Sigmoid colon (tissue), 3 donors: ENCODE measurements at regions not wholly inside any gene's neighbourhood (a gene's known extent, or its start where the extent isn't known, plus 50 kb on each side); places are given as distances from the start of the nearest gene placed in this dataset.

Experiments
- POLR2A ChIP-seq, 2 donors: fragments of 450-650 bp; IDR thresholded peaks; one replicate each; pipeline ENCODE4 v1.6.1; 2016; ENCODE audit warnings: antibody characterized with exemption in 2 of 2, mild to moderate bottlenecking in 2 of 2, moderate library complexity in 2 of 2
- TF ChIP-seq, protein P1 (sequence below), 4 experiments: fragments of 450-650 bp in 3 of 4; fragments of 200-600 bp in 1 of 4; IDR thresholded peaks; one replicate each; pipeline ENCODE4 v1.5.1; 2016 to 2019; ENCODE audit warnings: antibody characterized with exemption in 4 of 4, mild to moderate bottlenecking in 3 of 4, moderate library complexity in 2 of 4

- TF ChIP-seq, protein P1, sequence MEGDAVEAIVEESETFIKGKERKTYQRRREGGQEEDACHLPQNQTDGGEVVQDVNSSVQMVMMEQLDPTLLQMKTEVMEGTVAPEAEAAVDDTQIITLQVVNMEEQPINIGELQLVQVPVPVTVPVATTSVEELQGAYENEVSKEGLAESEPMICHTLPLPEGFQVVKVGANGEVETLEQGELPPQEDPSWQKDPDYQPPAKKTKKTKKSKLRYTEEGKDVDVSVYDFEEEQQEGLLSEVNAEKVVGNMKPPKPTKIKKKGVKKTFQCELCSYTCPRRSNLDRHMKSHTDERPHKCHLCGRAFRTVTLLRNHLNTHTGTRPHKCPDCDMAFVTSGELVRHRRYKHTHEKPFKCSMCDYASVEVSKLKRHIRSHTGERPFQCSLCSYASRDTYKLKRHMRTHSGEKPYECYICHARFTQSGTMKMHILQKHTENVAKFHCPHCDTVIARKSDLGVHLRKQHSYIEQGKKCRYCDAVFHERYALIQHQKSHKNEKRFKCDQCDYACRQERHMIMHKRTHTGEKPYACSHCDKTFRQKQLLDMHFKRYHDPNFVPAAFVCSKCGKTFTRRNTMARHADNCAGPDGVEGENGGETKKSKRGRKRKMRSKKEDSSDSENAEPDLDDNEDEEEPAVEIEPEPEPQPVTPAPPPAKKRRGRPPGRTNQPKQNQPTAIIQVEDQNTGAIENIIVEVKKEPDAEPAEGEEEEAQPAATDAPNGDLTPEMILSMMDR (IDR thresholded peaks at IDR 0.05), result no peak
- TF ChIP-seq POLR2A (IDR thresholded peaks at IDR 0.05), result no peak
Observed at GRCh38 chr7:33742521-33742920, 162.8 kb upstream of the BMPER start.
